HFF-Myc (cell line): ENCODE measurements at regions not wholly inside any gene's neighbourhood (a gene's known extent, or its start where the extent isn't known, plus 50 kb on each side); places are given as distances from the start of the nearest gene placed in this dataset.

Source experiments
- DNase-seq: peaks from one replicate; pipeline ENCODE4 v3.0.0-alpha.2; 2011; ENCODE audit warnings: low read depth; ENCODE audit errors: extremely low read depth
- H3K4me3 ChIP-seq: replicated peaks from 2 replicates; pipeline ENCODE4 v1.5.1; 2011; ENCODE audit warnings: low read depth, mild to moderate bottlenecking, control low read depth, low read length
- TF ChIP-seq, protein P1 (sequence below): IDR thresholded peaks from 2 replicates; pipeline ENCODE4 v1.5.1; 2012; ENCODE audit warnings: mild to moderate bottlenecking, low read depth, low read length, control low read depth; ENCODE audit errors: missing control alignments

DNA sequence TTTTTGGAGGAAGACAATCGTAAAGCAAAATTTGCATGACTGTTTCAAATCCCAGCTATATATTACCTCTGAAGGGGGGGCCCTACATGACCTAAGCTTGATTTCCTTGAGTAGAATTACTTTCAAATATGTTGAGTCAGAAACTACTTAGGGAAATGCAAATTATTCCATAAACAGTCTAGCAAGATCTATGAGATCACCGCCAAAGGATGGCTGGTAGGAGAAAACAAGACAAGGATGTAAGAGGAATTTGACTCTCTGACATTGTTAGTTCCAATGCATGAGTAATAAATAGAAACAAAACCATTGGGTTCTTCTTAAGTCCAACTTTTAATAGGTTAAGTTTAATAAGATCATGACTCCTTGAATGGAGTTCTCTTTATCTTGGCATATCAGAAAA, 561.4 kb downstream of the CDY2B start:
- DNase-seq, result no peak
- TF ChIP-seq, protein P1, sequence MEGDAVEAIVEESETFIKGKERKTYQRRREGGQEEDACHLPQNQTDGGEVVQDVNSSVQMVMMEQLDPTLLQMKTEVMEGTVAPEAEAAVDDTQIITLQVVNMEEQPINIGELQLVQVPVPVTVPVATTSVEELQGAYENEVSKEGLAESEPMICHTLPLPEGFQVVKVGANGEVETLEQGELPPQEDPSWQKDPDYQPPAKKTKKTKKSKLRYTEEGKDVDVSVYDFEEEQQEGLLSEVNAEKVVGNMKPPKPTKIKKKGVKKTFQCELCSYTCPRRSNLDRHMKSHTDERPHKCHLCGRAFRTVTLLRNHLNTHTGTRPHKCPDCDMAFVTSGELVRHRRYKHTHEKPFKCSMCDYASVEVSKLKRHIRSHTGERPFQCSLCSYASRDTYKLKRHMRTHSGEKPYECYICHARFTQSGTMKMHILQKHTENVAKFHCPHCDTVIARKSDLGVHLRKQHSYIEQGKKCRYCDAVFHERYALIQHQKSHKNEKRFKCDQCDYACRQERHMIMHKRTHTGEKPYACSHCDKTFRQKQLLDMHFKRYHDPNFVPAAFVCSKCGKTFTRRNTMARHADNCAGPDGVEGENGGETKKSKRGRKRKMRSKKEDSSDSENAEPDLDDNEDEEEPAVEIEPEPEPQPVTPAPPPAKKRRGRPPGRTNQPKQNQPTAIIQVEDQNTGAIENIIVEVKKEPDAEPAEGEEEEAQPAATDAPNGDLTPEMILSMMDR, result no peak
- no peak overlapping the region for H3K4me3 ChIP-seq

DNA sequence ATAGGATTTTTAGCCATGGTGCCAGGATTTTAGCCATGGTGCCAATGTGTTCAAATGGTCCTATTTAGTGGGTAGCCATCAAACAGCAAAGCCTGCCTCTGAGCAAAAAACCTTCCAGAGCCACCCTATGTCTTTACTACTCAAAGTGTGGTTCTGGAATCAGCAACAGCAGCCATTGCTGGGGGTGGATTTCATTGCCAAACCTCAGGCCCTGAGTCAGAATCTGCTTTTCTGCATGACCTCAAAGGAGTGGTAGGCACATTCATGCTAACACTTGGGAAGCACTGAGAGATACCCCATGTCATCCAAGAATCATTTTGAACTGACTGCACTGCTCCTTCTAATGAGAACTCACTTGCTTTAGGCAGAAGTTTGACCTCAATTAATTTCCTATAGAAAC, 603.0 kb downstream of the CDY2B start:
- no peak overlapping the region for H3K4me3 ChIP-seq
- TF ChIP-seq, protein P1, result no peak
- no peak for DNase-seq

GRCh38 chrY:17259497-17259896, 620.5 kb downstream of the CDY2B start:
- H3K4me3 ChIP-seq, result no peak overlapping the region
- no peak for DNase-seq
- TF ChIP-seq, protein P1, result no peak

GRCh38 chrY:17238406-17238805, 641.6 kb downstream of the CDY2B start:
- TF ChIP-seq, protein P1, result no peak
- no peak overlapping the region for H3K4me3 ChIP-seq
- DNase-seq, result no peak

DNA sequence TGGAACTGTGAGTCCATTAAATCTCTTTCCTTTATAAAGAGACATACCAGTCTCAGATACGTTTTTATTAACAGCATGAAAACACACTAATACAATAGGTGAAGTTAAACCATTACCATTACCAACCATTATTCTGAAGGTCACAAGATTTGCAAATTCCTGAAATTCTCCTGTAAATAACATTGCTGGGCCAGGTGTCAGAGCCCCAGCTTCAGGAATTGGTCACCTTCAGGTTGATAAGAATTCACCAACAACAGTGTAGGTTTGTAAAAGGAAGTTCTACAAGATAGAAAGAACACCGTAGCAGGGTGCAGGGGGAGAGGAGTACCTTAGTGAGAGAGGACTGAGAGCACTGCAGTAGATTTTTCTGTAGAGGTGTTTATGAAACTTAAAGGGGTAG, 644.3 kb downstream of the CDY2B start:
- TF ChIP-seq, protein P1, result no peak
- no peak for DNase-seq
- no peak overlapping the region for H3K4me3 ChIP-seq

- DNase-seq, result no peak
- H3K4me3 ChIP-seq, result no peak overlapping the region
- TF ChIP-seq, protein P1, result no peak
Observed at GRCh38 chrY:17233435-17234109, 646.4 kb downstream of the CDY2B start.

DNA sequence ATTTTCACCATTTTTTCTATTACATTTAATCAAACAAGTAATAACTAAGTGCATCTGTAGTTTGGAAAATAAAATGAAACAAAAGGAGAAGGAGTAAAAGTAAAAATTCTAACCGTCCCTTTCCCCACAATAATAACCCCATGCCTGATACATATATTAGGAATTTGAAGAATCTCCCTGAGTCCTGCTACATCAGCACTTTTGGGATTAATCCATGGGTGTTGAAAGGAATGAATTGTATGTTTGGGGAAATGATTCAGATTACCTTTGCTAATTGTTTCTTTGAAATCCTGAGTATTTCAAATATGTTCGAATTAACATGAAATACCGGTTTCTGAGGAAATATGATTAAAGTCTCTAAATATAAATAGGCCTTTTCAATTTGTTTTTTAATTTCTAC, 648.0 kb downstream of the CDY2B start:
- TF ChIP-seq, protein P1, result no peak
- DNase-seq, result no peak
- no peak overlapping the region for H3K4me3 ChIP-seq
